ENCODE measurements at regions not wholly inside any gene's neighbourhood (a gene's known extent, or its start where the extent isn't known, plus 50 kb on each side); places are given as distances from the start of the nearest gene placed in this dataset.

- no peak overlapping the region for H3K4me3 ChIP-seq (ENCODE audit: low read depth, poor library complexity, severe bottlenecking)
- WGBS, 2 donors: 90 to 91% methylated on average over 7 of the region's 7 CpGs
- TF ChIP-seq, protein P1, sequence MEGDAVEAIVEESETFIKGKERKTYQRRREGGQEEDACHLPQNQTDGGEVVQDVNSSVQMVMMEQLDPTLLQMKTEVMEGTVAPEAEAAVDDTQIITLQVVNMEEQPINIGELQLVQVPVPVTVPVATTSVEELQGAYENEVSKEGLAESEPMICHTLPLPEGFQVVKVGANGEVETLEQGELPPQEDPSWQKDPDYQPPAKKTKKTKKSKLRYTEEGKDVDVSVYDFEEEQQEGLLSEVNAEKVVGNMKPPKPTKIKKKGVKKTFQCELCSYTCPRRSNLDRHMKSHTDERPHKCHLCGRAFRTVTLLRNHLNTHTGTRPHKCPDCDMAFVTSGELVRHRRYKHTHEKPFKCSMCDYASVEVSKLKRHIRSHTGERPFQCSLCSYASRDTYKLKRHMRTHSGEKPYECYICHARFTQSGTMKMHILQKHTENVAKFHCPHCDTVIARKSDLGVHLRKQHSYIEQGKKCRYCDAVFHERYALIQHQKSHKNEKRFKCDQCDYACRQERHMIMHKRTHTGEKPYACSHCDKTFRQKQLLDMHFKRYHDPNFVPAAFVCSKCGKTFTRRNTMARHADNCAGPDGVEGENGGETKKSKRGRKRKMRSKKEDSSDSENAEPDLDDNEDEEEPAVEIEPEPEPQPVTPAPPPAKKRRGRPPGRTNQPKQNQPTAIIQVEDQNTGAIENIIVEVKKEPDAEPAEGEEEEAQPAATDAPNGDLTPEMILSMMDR (IDR thresholded peaks at IDR 0.05): no peak
- TF ChIP-seq POLR2A (IDR thresholded peaks at IDR 0.05): no peak
- intact Hi-C loops (cut with DNase I; ENCODE audit: low total_unique reads): no loop called here
- no peak for DNase-seq (ENCODE audit: low spot score in 2 of 2)
Measured at GRCh38 chr5:126334760-126335159, 88.4 kb upstream of the GRAMD2B start.

DNA sequence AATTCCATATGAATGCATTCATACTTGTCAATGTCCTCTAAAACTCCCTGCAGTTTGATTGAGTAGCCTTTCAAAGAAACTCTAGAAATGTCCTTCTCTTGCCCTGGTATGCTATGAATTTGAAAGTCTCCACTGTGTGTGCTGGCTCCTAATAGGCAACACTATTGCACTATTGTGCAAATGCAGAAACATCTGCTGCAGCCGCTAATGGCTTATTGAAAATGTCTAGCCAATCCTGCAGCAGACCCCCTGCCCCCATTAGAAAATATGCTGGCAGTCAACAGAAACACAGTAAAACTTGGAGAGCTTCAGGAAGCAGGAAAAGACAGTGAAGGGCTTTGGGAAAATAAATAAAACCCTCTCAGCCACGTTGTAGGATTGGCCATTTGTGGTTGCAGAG lies 87.3 kb upstream of the GRAMD2B start:
- TF ChIP-seq, protein P1 (IDR thresholded peaks at IDR 0.05): no peak
- no peak for TF ChIP-seq POLR2A (IDR thresholded peaks at IDR 0.05)
- no peak for DNase-seq (ENCODE audit: low spot score in 2 of 2)

GRCh38 chr5:126338635-126339034 lies 84.6 kb upstream of the GRAMD2B start:
- TF ChIP-seq POLR2A (IDR thresholded peaks at IDR 0.05): no peak
- TF ChIP-seq, protein P1 (IDR thresholded peaks at IDR 0.05): no peak
- no peak for DNase-seq (ENCODE audit: low spot score in 2 of 2)
- 53 to 58% methylated on average over 7 of the region's 7 CpGs for WGBS, 2 donors
- intact Hi-C loops (cut with DNase I; ENCODE audit: low total_unique reads): no loop called here
- no peak overlapping the region for H3K4me3 ChIP-seq (ENCODE audit: low read depth, poor library complexity, severe bottlenecking)

More for the DNA sequence above, 87.3 kb upstream of the GRAMD2B start:
- 58 to 60% methylated on average over 2 of the region's 2 CpGs for WGBS, 2 donors
- H3K4me3 ChIP-seq (ENCODE audit: low read depth, poor library complexity, severe bottlenecking): no peak overlapping the region
- intact Hi-C loops (cut with DNase I; ENCODE audit: low total_unique reads): no loop called here

GRCh38 chr5:126339215-126339805 lies 83.9 kb upstream of the GRAMD2B start:
- no peak for TF ChIP-seq POLR2A (IDR thresholded peaks at IDR 0.05)
- TF ChIP-seq, protein P1 (IDR thresholded peaks at IDR 0.05): no peak
- WGBS, 2 donors: 21 to 24% methylated on average over 4 of the region's 4 CpGs
- DNase-seq (ENCODE audit: low spot score in 2 of 2): peak in 1 of 2 donors; percentile 65
- intact Hi-C loops (cut with DNase I; ENCODE audit: low total_unique reads): no loop called here
- no peak overlapping the region for H3K4me3 ChIP-seq (ENCODE audit: low read depth, poor library complexity, severe bottlenecking)

DNA sequence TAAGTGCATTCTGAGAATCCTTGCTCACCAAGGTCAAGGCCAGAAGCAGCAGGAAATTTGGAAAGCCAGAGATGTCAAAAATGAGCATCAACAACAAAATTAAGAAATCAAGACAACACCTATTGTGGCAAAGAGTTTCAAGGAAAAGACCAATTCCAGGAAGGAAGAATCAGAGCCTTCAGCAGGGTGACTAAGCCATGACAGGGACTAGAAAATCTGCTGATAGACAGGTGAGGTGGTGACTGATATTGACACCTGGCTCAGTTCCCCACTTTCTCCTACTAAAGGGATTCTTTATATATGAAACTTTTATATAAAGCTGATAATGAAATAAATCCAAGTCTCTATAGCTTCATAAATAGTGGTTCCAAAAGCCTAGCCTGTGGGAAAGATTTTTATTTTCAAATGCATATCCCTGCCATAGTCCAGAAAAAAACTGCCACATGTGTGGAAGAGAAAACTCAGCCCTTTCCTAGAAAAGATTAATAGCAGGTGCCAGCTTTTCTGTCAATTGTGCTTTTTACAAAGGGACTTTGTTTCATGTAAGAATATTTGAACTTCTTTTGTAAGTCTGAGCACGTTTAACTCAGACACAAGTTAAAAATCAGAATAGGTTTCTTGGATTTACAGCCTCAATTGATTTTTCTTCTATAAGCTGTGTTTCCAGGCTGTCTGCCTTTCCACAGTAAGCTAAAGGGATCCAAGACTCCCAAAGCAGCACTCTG lies 81.1 kb upstream of the GRAMD2B start:
- TF ChIP-seq POLR2A (IDR thresholded peaks at IDR 0.05): no peak
- TF ChIP-seq, protein P1 (IDR thresholded peaks at IDR 0.05): no peak
- DNase-seq (ENCODE audit: low spot score in 2 of 2): no peak
- no peak overlapping the region for H3K4me3 ChIP-seq (ENCODE audit: low read depth, poor library complexity, severe bottlenecking)
- 24 to 50% methylated on average over 1 of the region's 1 CpG for WGBS, 2 donors
- intact Hi-C loops (cut with DNase I; ENCODE audit: low total_unique reads): no loop called here

Measured in lower leg skin (tissue), 4 donors.